GM23338 (cell line): ENCODE measurements at regions not wholly inside any gene's neighbourhood (a gene's known extent, or its start where the extent isn't known, plus 50 kb on each side); places are given as distances from the start of the nearest gene placed in this dataset.

Source experiments
- CREB1 ChIP-seq: fragments of 250-450 bp; sonication (Bioruptor Pico); IDR thresholded peaks from 2 replicates; pipeline ENCODE4 v1.5.0; 2020; ENCODE audit warnings: low read depth, mild to moderate bottlenecking, moderate library complexity
- CTCF ChIP-seq, 2 experiments: fragments of 200-600 bp in 1 of 2; sonication (generic) in 1 of 2; conservative IDR thresholded peaks; 2 replicates each; pipeline versions ENCODE4 v1.5.1 to v1.6.1; 2016 to 2017; ENCODE audit warnings: antibody characterized with exemption in 2 of 2, low read depth in 2 of 2, mild to moderate bottlenecking in 2 of 2, moderate library complexity in 1 of 2
- EZH2phosphoT487 ChIP-seq: fragments of 200-600 bp; sonication (generic); IDR thresholded peaks from one replicate; pipeline ENCODE4 v1.8.1; 2018; ENCODE audit warnings: antibody characterized with exemption; ENCODE audit not compliant: unreplicated experiment
- POLR2AphosphoS5 ChIP-seq: IDR thresholded peaks from 2 replicates; pipeline ENCODE4 v1.6.1; 2016; ENCODE audit warnings: antibody characterized with exemption, low read depth
- REST ChIP-seq: IDR thresholded peaks from one replicate; pipeline ENCODE4 v1.6.1; 2018; ENCODE audit warnings: antibody characterized with exemption; ENCODE audit not compliant: unreplicated experiment

- TF ChIP-seq CTCF (conservative IDR thresholded peaks at IDR 0.05; ENCODE audit: low read depth in 2 of 2) (no peak), CREB1 (no peak), REST (no peak), POLR2AphosphoS5 (no peak), EZH2phosphoT487 (no peak)
Measured at GRCh38 chr4:3702561-3703221, 63.5 kb upstream of the ADRA2C start.
